PC-3 (cell line): ENCODE measurements at regions not wholly inside any gene's neighbourhood (a gene's known extent, or its start where the extent isn't known, plus 50 kb on each side); places are given as distances from the start of the nearest gene placed in this dataset.

ENCODE experiments used
- ATAC-seq: fragments of 200-7000 bp; cut with Tn5 transposase; 2 replicates; pipeline ENCODE4 v1.9.1; 2020; ENCODE audit warnings: mild to moderate bottlenecking, moderate library complexity
- BruUV-seq: library from RNA; stranded (reverse); fragments of 400-500 nt; replicated peaks from 2 replicates; lab custom pipeline; 2021; lab: Mats Ljungman, UMichigan
- CTCF ChIA-PET: fragments of 300-600 bp; sonication (Branson Sonifier 250); formaldehyde crosslinking; loops from one replicate; lab custom pipeline; 2022; ENCODE audit warnings: antibody characterized with exemption; lab: Charles Lee
- POLR2A ChIA-PET: fragments of 300-600 bp; sonication (Branson Sonifier 250); formaldehyde crosslinking; loops from one replicate; lab custom pipeline; 2022; ENCODE audit warnings: antibody characterized with exemption; ENCODE audit not compliant: unreplicated experiment; lab: Charles Lee
- DNase-seq: peaks from one replicate; pipeline ENCODE4 v3.0.0-alpha.2; 2015
- H2AFZ ChIP-seq: fragments of 300-600 bp; sonication (generic); 2 replicates; pipeline ENCODE4 v1.6.0; 2016; ENCODE audit warnings: antibody characterized with exemption, low read length
- H3F3A ChIP-seq: fragments of 300-600 bp; sonication (generic); one replicate; pipeline ENCODE4 v1.6.0; 2017; ENCODE audit warnings: antibody characterized with exemption, low read length, control low read depth, mild to moderate bottlenecking; ENCODE audit not compliant: unreplicated experiment
- H3K27ac ChIP-seq: fragments of 300-600 bp; sonication (generic); 2 replicates; pipeline ENCODE4 v1.5.1; 2016; ENCODE audit warnings: mild to moderate bottlenecking, low read length
- H3K27me3 ChIP-seq: fragments of 300-600 bp; sonication (generic); 2 replicates; pipeline ENCODE4 v1.6.1; 2016; ENCODE audit warnings: low read length, mixed read lengths
- H3K36me3 ChIP-seq: fragments of 300-600 bp; sonication (generic); 2 replicates; pipeline ENCODE4 v1.6.1; 2016; ENCODE audit warnings: low read depth, mixed run types, low read length, mixed read lengths
- H3K4me1 ChIP-seq: fragments of 300-600 bp; sonication (generic); 2 replicates; pipeline ENCODE4 v1.5.1; 2016; ENCODE audit warnings: low read length; ENCODE audit not compliant: insufficient read depth
- H3K4me2 ChIP-seq: fragments of 300-600 bp; sonication (generic); 2 replicates; pipeline ENCODE4 v1.6.0; 2016; ENCODE audit warnings: low read length
- H3K4me3 ChIP-seq: fragments of 300-600 bp; sonication (generic); 2 replicates; pipeline ENCODE4 v1.5.1; 2016; ENCODE audit warnings: mild to moderate bottlenecking, low read length, mixed read lengths
- H3K79me2 ChIP-seq: fragments of 300-600 bp; sonication (generic); 2 replicates; pipeline ENCODE4 v1.6.1; 2017; ENCODE audit warnings: low read length, mixed read lengths
- H3K9ac ChIP-seq: fragments of 300-600 bp; sonication (generic); 2 replicates; pipeline ENCODE4 v1.6.0; 2016; ENCODE audit warnings: mild to moderate bottlenecking, low read length
- H3K9me2 ChIP-seq: fragments of 300-600 bp; sonication (generic); replicated peaks from 2 replicates; pipeline ENCODE4 v1.6.1; 2016; ENCODE audit warnings: mixed run types, low read length, mixed read lengths
- H3K9me3 ChIP-seq: fragments of 300-600 bp; sonication (generic); 2 replicates; pipeline ENCODE4 v1.6.1; 2016; ENCODE audit warnings: low read length, mixed read lengths
- H4K20me1 ChIP-seq: fragments of 300-600 bp; sonication (generic); 2 replicates; pipeline ENCODE4 v1.6.1; 2016; ENCODE audit warnings: low read length, mixed read lengths
- CTCF ChIP-seq: fragments of 300-600 bp; sonication (generic); conservative IDR thresholded peaks from 2 replicates; pipeline ENCODE4 v1.5.1; 2017; ENCODE audit warnings: antibody characterized with exemption, low read depth, mild to moderate bottlenecking, low read length
- EZH2 ChIP-seq: fragments of 300-600 bp; sonication (generic); IDR thresholded peaks from one replicate; pipeline ENCODE4 v1.6.1; 2017; ENCODE audit warnings: antibody characterized with exemption, mild to moderate bottlenecking, low read length; ENCODE audit not compliant: unreplicated experiment
- EZH2phosphoT487 ChIP-seq: fragments of 300-600 bp; sonication (generic); IDR thresholded peaks from 2 replicates; pipeline ENCODE4 v1.6.1; 2018; ENCODE audit warnings: mild to moderate bottlenecking, antibody characterized with exemption, low read length, borderline replicate concordance
- intact Hi-C: fragments of 100-400 bp; cut with micrococcal nuclease; formaldehyde crosslinking; loops from 2 replicates; pipeline ENCODE4 v1.9.0; 2023

- Histone ChIP-seq H3F3A (no peaks in the 10 kb centered on the region), H3K27me3 (no peaks in the 10 kb centered on the region), H3K9me2 (no peaks in the 10 kb centered on the region), H3K4me3 (no peak overlapping the region), H3K36me3 (no peaks in the 10 kb centered on the region), H3K4me1 (peaks cover 2% of the 10 kb centered on the region; the same call in 1 of the 2 replicates), H4K20me1 (no peaks in the 10 kb centered on the region), H3K27ac (no peak overlapping the region), H3K4me2 (no peak overlapping the region), H3K9me3 (no peaks in the 10 kb centered on the region), H3K79me2 (no peaks in the 10 kb centered on the region), H3K9ac (no peak overlapping the region), H2AFZ (no peak overlapping the region)
- no peak for ATAC-seq
- ChIA-PET POLR2A (no interaction called here), CTCF (no interaction called here)
- no peak for DNase-seq
- no peak for TF ChIP-seq EZH2phosphoT487
- no peak for TF ChIP-seq EZH2
- no peak for TF ChIP-seq CTCF
- BruUV-seq: no TSS peak
- intact Hi-C loops: no loop called here
These were observed 237.9 kb downstream of the TLE3 start for GRCh38 chr15:69859866-69860265.

- CTCF ChIA-PET: no interaction called here
- POLR2A ChIA-PET: no interaction called here
- Histone ChIP-seq H3K27me3 (no peaks in the 10 kb centered on the region), H4K20me1 (no peaks in the 10 kb centered on the region), H3K79me2 (no peaks in the 10 kb centered on the region), H3F3A (no peaks in the 10 kb centered on the region), H3K9me2 (no peaks in the 10 kb centered on the region), H3K9ac (no peak overlapping the region), H3K9me3 (no peaks in the 10 kb centered on the region), H3K4me1 (no peaks in the 10 kb centered on the region), H3K36me3 (no peaks in the 10 kb centered on the region), H2AFZ (no peak overlapping the region), H3K4me2 (no peak overlapping the region), H3K4me3 (no peak overlapping the region), H3K27ac (no peak overlapping the region)
- DNase-seq: no peak
- no TSS peak for BruUV-seq
- TF ChIP-seq EZH2 (no peak), EZH2phosphoT487 (no peak), CTCF (no peak)
- intact Hi-C loops: no loop called here
- no peak for ATAC-seq
These were observed 237.4 kb downstream of the TLE3 start for GRCh38 chr15:69860321-69860720.

GRCh38 chr15:69860921-69861320 is 236.8 kb downstream of the TLE3 start:
- ATAC-seq: no peak
- H3K9me3 ChIP-seq: no peaks in the 10 kb centered on the region
- intact Hi-C loops: no loop called here
- no peaks in the 10 kb centered on the region for H3K36me3 ChIP-seq
- H3K4me1 ChIP-seq: no peaks in the 10 kb centered on the region
- no peak overlapping the region for H3K27ac ChIP-seq
- no peaks in the 10 kb centered on the region for H3K27me3 ChIP-seq
- no peak overlapping the region for H2AFZ ChIP-seq
- no peaks in the 10 kb centered on the region for H3K79me2 ChIP-seq
- no peaks in the 10 kb centered on the region for H3F3A ChIP-seq
- POLR2A ChIA-PET: no interaction called here
- no peak overlapping the region for H3K9ac ChIP-seq
- no peak for TF ChIP-seq EZH2
- no peak for TF ChIP-seq CTCF
- no peak for TF ChIP-seq EZH2phosphoT487
- no peak overlapping the region for H3K4me3 ChIP-seq
- no peaks in the 10 kb centered on the region for H4K20me1 ChIP-seq
- no peaks in the 10 kb centered on the region for H3K9me2 ChIP-seq
- no peak for DNase-seq
- no TSS peak for BruUV-seq
- CTCF ChIA-PET: no interaction called here
- no peak overlapping the region for H3K4me2 ChIP-seq
